ENCODE measurements at regions not wholly inside any gene's neighbourhood (a gene's known extent, or its start where the extent isn't known, plus 50 kb on each side); places are given as distances from the start of the nearest gene placed in this dataset.
"Not testable (repeated sequence)": the region's sequence is repeated elsewhere in the genome, so short reads cannot be mapped to it uniquely, and the experiment has no call there.

- Mint-ChIP-seq H3K4me1 (no peaks in the 10 kb centered on the region), H3K27ac (no peak overlapping the region), H3K9me3 (no peaks in the 10 kb centered on the region), H3K27me3 (peaks cover 19% of the 10 kb centered on the region), H3K4me3 (no peak overlapping the region)
- ATAC-seq (no peak), DNase-seq (no peak)
Measured at GRCh38 chr4:24352112-24352511, 232.2 kb downstream of the DHX15 start.

GRCh38 chr4:24349168-24349996 lies 235.0 kb downstream of the DHX15 start:
- H3K27ac Mint-ChIP-seq, ATAC-seq, H3K9me3 Mint-ChIP-seq, DNase-seq, H3K4me1 Mint-ChIP-seq, H3K4me3 Mint-ChIP-seq: not testable (repeated sequence)
- H3K27me3 Mint-ChIP-seq = peaks cover 19% of the 10 kb centered on the region

- H3K9me3 Mint-ChIP-seq = peaks cover 4 to 12% of the 10 kb centered on the region in 2 donors
- no peak overlapping the region for H3K27ac Mint-ChIP-seq
- ATAC-seq = no peak
- DNase-seq = no peak
- H3K27me3 Mint-ChIP-seq = no peaks in the 10 kb centered on the region
- H3K4me3 Mint-ChIP-seq = no peak overlapping the region
- H3K4me1 Mint-ChIP-seq = no peaks in the 10 kb centered on the region
Measured at GRCh38 chr4:24339260-24339659, 245.1 kb downstream of the DHX15 start.

- Mint-ChIP-seq H3K9me3 (peaks cover 4 to 12% of the 10 kb centered on the region in 2 donors), H3K27me3 (no peaks in the 10 kb centered on the region), H3K27ac (no peak overlapping the region), H3K4me3 (no peak overlapping the region), H3K4me1 (no peaks in the 10 kb centered on the region)
- no peak for ATAC-seq
- no peak for DNase-seq
Measured at GRCh38 chr4:24337451-24338190, 246.7 kb downstream of the DHX15 start.

GRCh38 chr4:24335616-24336015 lies 248.7 kb downstream of the DHX15 start:
- Mint-ChIP-seq H3K9me3 (peaks cover 8 to 12% of the 10 kb centered on the region in 2 donors), H3K27me3 (no peaks in the 10 kb centered on the region), H3K27ac (no peak overlapping the region), H3K4me1 (no peaks in the 10 kb centered on the region), H3K4me3 (no peak overlapping the region)
- ATAC-seq (no peak), DNase-seq (no peak)

GRCh38 chr4:24334906-24335305 lies 249.4 kb downstream of the DHX15 start:
- Mint-ChIP-seq H3K9me3 (peaks cover 8 to 12% of the 10 kb centered on the region in 2 donors), H3K27ac (no peak overlapping the region), H3K27me3 (no peaks in the 10 kb centered on the region), H3K4me1 (no peaks in the 10 kb centered on the region), H3K4me3 (no peak overlapping the region)
- DNase-seq (no peak), ATAC-seq (no peak)

GRCh38 chr4:24330573-24330972 lies 253.8 kb downstream of the DHX15 start:
- no peak for DNase-seq
- H3K4me3 Mint-ChIP-seq = no peak overlapping the region

GRCh38 chr4:24330172-24330571 lies 254.2 kb downstream of the DHX15 start:
- no peaks in the 10 kb centered on the region for H3K27me3 Mint-ChIP-seq
- H3K4me3 Mint-ChIP-seq = no peak overlapping the region
- ATAC-seq (no peak), DNase-seq (no peak)
- peaks cover 5 to 6% of the 10 kb centered on the region in 2 donors for H3K9me3 Mint-ChIP-seq
- H3K4me1 Mint-ChIP-seq = no peaks in the 10 kb centered on the region
- H3K27ac Mint-ChIP-seq = no peak overlapping the region

More at GRCh38 chr4:24330573-24330972, 253.8 kb downstream of the DHX15 start:
- Mint-ChIP-seq H3K4me1 (no peaks in the 10 kb centered on the region), H3K27ac (no peak overlapping the region), H3K27me3 (no peaks in the 10 kb centered on the region), H3K9me3 (peaks cover 5 to 6% of the 10 kb centered on the region in 2 donors)
- no peak for ATAC-seq

GRCh38 chr4:24328711-24329110 lies 255.6 kb downstream of the DHX15 start:
- DNase-seq (no peak), ATAC-seq (no peak)
- no peak overlapping the region for H3K27ac Mint-ChIP-seq
- no peaks in the 10 kb centered on the region for H3K4me1 Mint-ChIP-seq
- peaks cover 5 to 18% of the 10 kb centered on the region in 2 donors for H3K9me3 Mint-ChIP-seq
- no peak overlapping the region for H3K4me3 Mint-ChIP-seq
- peaks cover 14% of the 10 kb centered on the region for H3K27me3 Mint-ChIP-seq

GRCh38 chr4:24328310-24328709 lies 256.0 kb downstream of the DHX15 start:
- no peaks in the 10 kb centered on the region for H3K4me1 Mint-ChIP-seq
- no peak overlapping the region for H3K27ac Mint-ChIP-seq
- ATAC-seq (no peak), DNase-seq (no peak)
- peaks cover 14% of the 10 kb centered on the region for H3K27me3 Mint-ChIP-seq
- H3K9me3 Mint-ChIP-seq = peaks cover 5 to 18% of the 10 kb centered on the region in 2 donors
- H3K4me3 Mint-ChIP-seq = no peak overlapping the region

GRCh38 chr4:24322995-24323394 lies 261.4 kb downstream of the DHX15 start:
- Mint-ChIP-seq H3K9me3 (peaks cover 5 to 18% of the 10 kb centered on the region in 2 donors), H3K4me3 (no peak overlapping the region), H3K4me1 (no peaks in the 10 kb centered on the region), H3K27ac (no peak overlapping the region), H3K27me3 (peaks cover 14% of the 10 kb centered on the region)
- no peak for DNase-seq
- ATAC-seq = no peak

- no peak for ATAC-seq
- H3K27me3 Mint-ChIP-seq = peaks cover 14% of the 10 kb centered on the region
- DNase-seq = no peak
- no peak overlapping the region for H3K4me3 Mint-ChIP-seq
- H3K9me3 Mint-ChIP-seq = peaks cover 5 to 18% of the 10 kb centered on the region in 2 donors
- no peak overlapping the region for H3K27ac Mint-ChIP-seq
- no peaks in the 10 kb centered on the region for H3K4me1 Mint-ChIP-seq
Measured at GRCh38 chr4:24322511-24322910, 261.8 kb downstream of the DHX15 start.

- H3K27ac Mint-ChIP-seq = no peak overlapping the region
- H3K4me3 Mint-ChIP-seq = no peak overlapping the region
- peaks cover 5 to 16% of the 10 kb centered on the region in 2 donors for H3K9me3 Mint-ChIP-seq
- peaks cover 14% of the 10 kb centered on the region for H3K27me3 Mint-ChIP-seq
- ATAC-seq (no peak), DNase-seq (no peak)
- no peaks in the 10 kb centered on the region for H3K4me1 Mint-ChIP-seq
Measured at GRCh38 chr4:24321616-24322015, 262.7 kb downstream of the DHX15 start.

GRCh38 chr4:24321131-24321530 lies 263.2 kb downstream of the DHX15 start:
- peaks cover 14% of the 10 kb centered on the region for H3K27me3 Mint-ChIP-seq
- H3K9me3 Mint-ChIP-seq = peaks cover 5 to 12% of the 10 kb centered on the region in 2 donors
- DNase-seq = no peak
- no peaks in the 10 kb centered on the region for H3K4me1 Mint-ChIP-seq
- ATAC-seq = no peak
- no peak overlapping the region for H3K27ac Mint-ChIP-seq
- no peak overlapping the region for H3K4me3 Mint-ChIP-seq

- Mint-ChIP-seq H3K4me1 (no peaks in the 10 kb centered on the region), H3K27ac (no peak overlapping the region), H3K27me3 (peaks cover 7% of the 10 kb centered on the region), H3K9me3 (peaks cover 5 to 6% of the 10 kb centered on the region in 2 donors), H3K4me3 (no peak overlapping the region)
- DNase-seq (no peak), ATAC-seq (no peak)
Measured at GRCh38 chr4:24319387-24319786, 265.0 kb downstream of the DHX15 start.

- no peak overlapping the region for H3K27ac Mint-ChIP-seq
- ATAC-seq = no peak
- no peak for DNase-seq
Measured at GRCh38 chr4:24315056-24315455, 269.3 kb downstream of the DHX15 start.

More at GRCh38 chr4:24315056-24315455, 269.3 kb downstream of the DHX15 start:
- H3K4me1 Mint-ChIP-seq = no peaks in the 10 kb centered on the region
- no peaks in the 10 kb centered on the region for H3K27me3 Mint-ChIP-seq
- H3K9me3 Mint-ChIP-seq = peaks cover under 1 to 5% of the 10 kb centered on the region in 2 donors
- no peak overlapping the region for H3K4me3 Mint-ChIP-seq

Data from stimulated activated naive CD8-positive, alpha-beta T cell treated with anti-CD3 and anti-CD28 coated beads, Interleukin-15, amount 100 ng/mL, for 72 hours (primary cell).